Ovary (tissue), 7 donors: ENCODE measurements at regions not wholly inside any gene's neighbourhood (a gene's known extent, or its start where the extent isn't known, plus 50 kb on each side); places are given as distances from the start of the nearest gene placed in this dataset.

Source experiments
- DNase-seq, 5 donors: peaks; one replicate each; pipeline ENCODE4 v3.0.0-alpha.2; 2019 to 2020
- H3K27ac ChIP-seq, 2 donors: fragments of 200-600 bp; one replicate each; pipeline versions ENCODE4 v1.5.1 to v1.8.0; 2019 to 2022
- H3K27me3 ChIP-seq: fragments of 200-600 bp; one replicate; pipeline ENCODE4 v1.8.0; 2022
- H3K36me3 ChIP-seq: fragments of 200-600 bp; sonication (generic); one replicate; pipeline ENCODE4 v1.5.1; 2019
- H3K4me1 ChIP-seq: one replicate; pipeline ENCODE4 v1.8.1; 2013; ENCODE audit warnings: mild to moderate bottlenecking, moderate library complexity; ENCODE audit not compliant: insufficient read depth
- H3K4me3 ChIP-seq: fragments of 200-600 bp; sonication (generic); one replicate; pipeline ENCODE4 v1.5.1; 2017
- H3K9me3 ChIP-seq, 2 donors: fragments of 200-600 bp in 1 of 2; sonication (generic) in 1 of 2; one replicate each; pipeline versions ENCODE4 v1.5.1 to v1.8.1; 2013 to 2019; ENCODE audit warnings: mild to moderate bottlenecking in 1 of 2, moderate library complexity in 1 of 2
- EP300 ChIP-seq: sonication (generic); formaldehyde crosslinking; IDR thresholded peaks from one replicate; pipeline ENCODE4 v1.6.1; 2017; ENCODE audit warnings: antibody characterized with exemption
- POLR2A ChIP-seq: fragments of 450-650 bp; IDR thresholded peaks from one replicate; pipeline ENCODE4 v1.6.1; 2017; ENCODE audit warnings: antibody characterized with exemption, mild to moderate bottlenecking, moderate library complexity
- WGBS, 3 donors: extraction: QIAGEN DNeasy Blood & Tissue Kit in 1 of 3; methylation state at CpG; one replicate each; pipeline versions ENCODE4 v1.1.5 to v1.1.7; 2013 to 2017; 5-methylcytosine and 5-hydroxymethylcytosine counted together
- intact Hi-C, 4 donors: fragments of 100-400 bp; cut with DNase I; formaldehyde crosslinking; loops; one replicate each; pipeline versions ENCODE4 v1.11.0 to v1.15.1; 2022 to 2023
- TF ChIP-seq, protein P1 (sequence below), 3 donors: fragments of 450-650 bp in 2 of 3; fragments of 200-600 bp in 1 of 3; IDR thresholded peaks; one replicate each; pipeline versions ENCODE4 v1.5.1 to v1.8.0; 2016 to 2022; ENCODE audit warnings: antibody characterized with exemption in 3 of 3, mild to moderate bottlenecking in 1 of 3
- donor health status: DM: no; HTN: no; CAD: no; lungs with moderate emphysema.
- donor health status: DM: no; HTN: no; CAD: no.
- donor health status: Bipolar disorder and iron deficiency.
- donor health status: DM: no; HTN: no; CAD: no.
- donor health status: DM: yes; HTN: yes; CAD: no.

DNA sequence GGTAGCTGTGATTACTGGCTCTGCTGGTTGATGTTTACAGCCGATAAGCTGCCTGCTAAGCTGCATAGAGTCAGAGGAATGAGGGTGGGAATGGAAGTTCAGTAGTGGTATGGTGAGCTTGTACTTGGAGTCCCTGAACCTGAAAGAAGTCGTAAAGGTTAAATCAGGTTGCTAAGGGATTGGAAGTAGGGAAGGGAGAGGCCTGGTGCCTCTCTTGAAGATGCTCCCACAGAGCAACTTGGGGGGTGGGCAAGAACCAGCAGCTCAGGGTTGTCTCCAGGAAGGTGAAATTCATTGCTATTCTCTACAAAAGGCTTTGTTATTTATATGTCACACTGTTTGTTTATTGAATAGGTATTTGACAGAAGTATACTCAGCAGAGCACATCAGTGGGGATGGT is 73.8 kb upstream of the OLFM4 start:
- TF ChIP-seq EP300: no peak
- TF ChIP-seq, protein P1, sequence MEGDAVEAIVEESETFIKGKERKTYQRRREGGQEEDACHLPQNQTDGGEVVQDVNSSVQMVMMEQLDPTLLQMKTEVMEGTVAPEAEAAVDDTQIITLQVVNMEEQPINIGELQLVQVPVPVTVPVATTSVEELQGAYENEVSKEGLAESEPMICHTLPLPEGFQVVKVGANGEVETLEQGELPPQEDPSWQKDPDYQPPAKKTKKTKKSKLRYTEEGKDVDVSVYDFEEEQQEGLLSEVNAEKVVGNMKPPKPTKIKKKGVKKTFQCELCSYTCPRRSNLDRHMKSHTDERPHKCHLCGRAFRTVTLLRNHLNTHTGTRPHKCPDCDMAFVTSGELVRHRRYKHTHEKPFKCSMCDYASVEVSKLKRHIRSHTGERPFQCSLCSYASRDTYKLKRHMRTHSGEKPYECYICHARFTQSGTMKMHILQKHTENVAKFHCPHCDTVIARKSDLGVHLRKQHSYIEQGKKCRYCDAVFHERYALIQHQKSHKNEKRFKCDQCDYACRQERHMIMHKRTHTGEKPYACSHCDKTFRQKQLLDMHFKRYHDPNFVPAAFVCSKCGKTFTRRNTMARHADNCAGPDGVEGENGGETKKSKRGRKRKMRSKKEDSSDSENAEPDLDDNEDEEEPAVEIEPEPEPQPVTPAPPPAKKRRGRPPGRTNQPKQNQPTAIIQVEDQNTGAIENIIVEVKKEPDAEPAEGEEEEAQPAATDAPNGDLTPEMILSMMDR (IDR thresholded peaks at IDR 0.05): no peak
- no peak for TF ChIP-seq POLR2A
- intact Hi-C loops: no loop called here
- WGBS, 3 donors: 68 to 82% (median 74%) methylated on average over 2 of the region's 2 CpGs

DNA sequence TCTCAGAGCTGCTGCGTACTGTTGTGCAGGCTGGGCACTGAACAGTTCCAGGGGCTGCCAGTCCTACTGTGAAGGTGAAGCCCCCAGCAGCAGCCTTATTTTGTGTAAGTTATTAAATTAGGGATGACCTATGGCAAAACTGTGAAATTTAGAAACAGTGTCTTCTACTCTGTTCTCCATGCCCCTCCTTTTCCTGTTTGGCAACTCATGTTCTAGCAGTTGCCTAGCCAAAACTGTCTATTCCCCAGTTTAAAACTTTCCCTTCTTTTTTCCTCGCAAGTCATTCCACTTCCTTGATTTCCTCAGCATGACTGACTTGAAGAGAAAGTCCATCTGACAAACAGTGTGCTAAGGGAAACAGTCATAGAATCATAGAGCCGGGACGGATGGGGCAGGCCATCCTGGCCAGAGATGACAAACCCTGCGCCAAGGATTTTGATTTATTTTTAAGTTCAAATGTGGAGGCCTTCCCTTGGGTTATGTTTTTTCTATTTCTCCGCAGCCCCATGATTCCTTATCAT is 78.1 kb upstream of the OLFM4 start:
- H3K9me3 ChIP-seq: no peaks in the 10 kb centered on the region
- H3K27ac ChIP-seq: no peak overlapping the region
- 56 to 66% (median 59%) methylated on average over 6 of the region's 6 CpGs for WGBS, 3 donors
- H3K4me3 ChIP-seq: no peak overlapping the region
- intact Hi-C loops: no loop called here
- H3K4me1 ChIP-seq: no peaks in the 10 kb centered on the region
- no peak for DNase-seq
- no peaks in the 10 kb centered on the region for H3K27me3 ChIP-seq
- no peaks in the 10 kb centered on the region for H3K36me3 ChIP-seq
- TF ChIP-seq, protein P1 (IDR thresholded peaks at IDR 0.05): no peak
- TF ChIP-seq EP300: no peak
- TF ChIP-seq POLR2A: no peak

More for the DNA sequence above, 73.8 kb upstream of the OLFM4 start:
- Histone ChIP-seq H3K9me3 (no peaks in the 10 kb centered on the region), H3K27me3 (no peaks in the 10 kb centered on the region), H3K4me1 (no peaks in the 10 kb centered on the region), H3K36me3 (no peaks in the 10 kb centered on the region), H3K4me3 (no peak overlapping the region), H3K27ac (no peak overlapping the region)
- DNase-seq: no peak

DNA sequence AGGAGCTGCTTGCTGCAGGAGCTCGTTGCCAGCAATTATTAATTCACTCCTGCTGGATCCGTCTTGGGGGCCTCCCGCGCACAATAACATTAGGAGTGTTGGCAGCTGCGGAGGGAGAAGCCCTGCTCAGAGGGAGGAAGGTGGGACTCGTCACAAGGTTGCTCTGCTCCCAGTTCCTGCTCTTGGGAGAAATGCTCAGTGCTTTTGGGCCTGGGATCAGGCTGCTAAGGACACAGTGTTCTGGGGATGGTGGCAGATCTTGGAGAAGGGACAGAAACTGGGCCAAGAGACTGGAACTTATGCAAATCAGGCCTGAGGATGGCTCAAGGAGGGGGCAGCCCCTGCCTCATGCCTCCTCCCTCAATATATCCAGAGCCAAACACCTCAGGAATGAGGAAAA is 78.9 kb upstream of the OLFM4 start:
- Histone ChIP-seq H3K4me3 (no peak overlapping the region), H3K27ac (no peak overlapping the region), H3K4me1 (no peaks in the 10 kb centered on the region), H3K9me3 (no peaks in the 10 kb centered on the region), H3K36me3 (no peaks in the 10 kb centered on the region), H3K27me3 (no peaks in the 10 kb centered on the region)
- DNase-seq: no peak
- 6 to 20% (median 7%) methylated on average over 6 of the region's 6 CpGs for WGBS, 3 donors
- intact Hi-C loops: no loop called here
- TF ChIP-seq POLR2A: no peak
- TF ChIP-seq, protein P1 (IDR thresholded peaks at IDR 0.05): no peak

DNA sequence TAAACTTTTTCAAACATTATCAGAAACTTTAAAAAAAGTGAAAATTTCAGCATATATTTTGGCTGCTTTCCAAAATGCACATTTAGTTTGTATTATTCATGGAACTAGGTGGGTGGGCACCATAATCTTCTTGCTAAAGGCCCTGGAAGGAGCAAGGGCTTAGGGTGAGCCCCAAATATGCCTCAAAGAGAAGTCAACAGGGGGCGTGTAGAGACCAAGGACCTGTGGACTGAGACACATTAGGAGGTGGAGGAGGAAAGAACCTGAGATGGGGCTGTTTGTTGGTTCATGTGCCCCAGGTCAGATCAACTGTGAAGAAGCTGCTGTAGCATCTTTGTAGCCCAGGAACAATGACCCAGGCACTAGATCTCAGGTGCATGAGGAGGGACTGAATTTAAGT is 79.6 kb upstream of the OLFM4 start:
- H3K4me1 ChIP-seq: no peaks in the 10 kb centered on the region
- intact Hi-C loops: no loop called here
- H3K27me3 ChIP-seq: no peaks in the 10 kb centered on the region
- WGBS, 3 donors: 60 to 71% (median 67%) methylated on average over 1 of the region's 1 CpG
- no peak for TF ChIP-seq EP300
- no peak for TF ChIP-seq POLR2A
- TF ChIP-seq, protein P1 (IDR thresholded peaks at IDR 0.05): no peak
- no peaks in the 10 kb centered on the region for H3K9me3 ChIP-seq
- H3K4me3 ChIP-seq: no peak overlapping the region
- DNase-seq: no peak
- H3K36me3 ChIP-seq: no peaks in the 10 kb centered on the region
- H3K27ac ChIP-seq: no peak overlapping the region
